Muscle of leg (tissue), 3 donors: ENCODE measurements at regions not wholly inside any gene's neighbourhood (a gene's known extent, or its start where the extent isn't known, plus 50 kb on each side); places are given as distances from the start of the nearest gene placed in this dataset.

Source experiments
- DNase-seq: peaks from one replicate; pipeline ENCODE4 v3.0.0; 2013
- H3K27ac ChIP-seq: one replicate; pipeline ENCODE4 v1.5.1; 2013; ENCODE audit warnings: mild to moderate bottlenecking, low read length, control low read depth
- H3K27me3 ChIP-seq: one replicate; pipeline ENCODE4 v1.6.1; 2013; ENCODE audit warnings: low read length; ENCODE audit not compliant: control insufficient read depth, insufficient read depth
- H3K36me3 ChIP-seq: one replicate; pipeline ENCODE4 v1.6.1; 2013; ENCODE audit warnings: low read length; ENCODE audit not compliant: control insufficient read depth, insufficient read depth
- H3K4me1 ChIP-seq: one replicate; pipeline ENCODE4 v1.6.1; 2013; ENCODE audit warnings: low read length; ENCODE audit not compliant: control insufficient read depth, insufficient read depth
- H3K4me3 ChIP-seq: one replicate; pipeline ENCODE4 v1.5.1; 2013; ENCODE audit warnings: low read length, control low read depth
- H3K9me3 ChIP-seq: replicated peaks from 2 replicates; pipeline ENCODE4 v1.6.1; 2013; ENCODE audit warnings: low read depth, low read length; ENCODE audit not compliant: control insufficient read depth
- WGBS: methylation state at CpG from one replicate; pipeline ENCODE4 v1.1.5; 2013; ENCODE audit warnings: missing lambda C conversion rate; ENCODE audit not compliant: insufficient coverage; 5-methylcytosine and 5-hydroxymethylcytosine counted together

DNA sequence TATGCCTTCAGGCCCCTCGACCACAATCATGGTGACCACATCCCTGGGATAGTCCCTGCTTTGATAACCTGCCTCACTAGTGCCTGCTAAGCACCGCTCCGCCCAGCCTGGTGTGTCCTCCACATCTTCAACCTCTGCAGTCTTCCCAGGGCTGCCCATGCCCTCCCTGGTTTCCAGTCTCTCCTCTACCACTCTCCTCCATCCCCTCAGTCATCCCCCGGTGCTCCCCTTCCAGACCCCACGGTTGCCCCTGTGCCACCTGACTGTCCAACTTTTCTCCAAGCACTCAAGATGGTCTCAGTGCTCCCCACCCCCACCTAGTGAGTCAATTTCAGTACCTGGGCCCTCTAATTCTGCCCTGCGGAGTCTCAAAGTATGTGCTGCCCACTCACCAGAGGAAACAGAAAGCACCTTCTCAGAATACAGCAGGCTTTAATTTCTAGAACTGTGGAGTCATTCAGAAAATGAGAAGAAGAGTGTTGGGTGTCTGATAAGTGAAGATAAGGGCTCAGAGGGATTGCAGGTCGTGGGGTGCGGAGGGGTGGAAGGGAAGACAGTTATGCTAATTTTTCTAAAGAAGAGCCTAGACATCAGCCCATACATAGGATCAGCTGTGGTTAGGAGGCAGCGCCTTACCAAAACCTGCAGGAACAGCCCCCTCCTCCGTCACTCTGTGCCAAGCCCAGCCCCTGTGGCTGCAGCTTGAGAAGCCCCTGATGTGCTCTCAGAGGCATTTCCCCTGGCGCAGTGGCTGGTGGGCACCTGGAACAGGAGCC, 53.6 kb upstream of the CAB39 start:
- Histone ChIP-seq H3K27ac (no peak overlapping the region), H3K4me1 (peaks cover 15% of the 10 kb centered on the region), H3K4me3 (no peak overlapping the region), H3K27me3 (no peaks in the 10 kb centered on the region), H3K9me3 (no peaks in the 10 kb centered on the region), H3K36me3 (no peaks in the 10 kb centered on the region)
- 83% methylated on average over 7 of the region's 11 CpGs for WGBS
- no peak for DNase-seq

DNA sequence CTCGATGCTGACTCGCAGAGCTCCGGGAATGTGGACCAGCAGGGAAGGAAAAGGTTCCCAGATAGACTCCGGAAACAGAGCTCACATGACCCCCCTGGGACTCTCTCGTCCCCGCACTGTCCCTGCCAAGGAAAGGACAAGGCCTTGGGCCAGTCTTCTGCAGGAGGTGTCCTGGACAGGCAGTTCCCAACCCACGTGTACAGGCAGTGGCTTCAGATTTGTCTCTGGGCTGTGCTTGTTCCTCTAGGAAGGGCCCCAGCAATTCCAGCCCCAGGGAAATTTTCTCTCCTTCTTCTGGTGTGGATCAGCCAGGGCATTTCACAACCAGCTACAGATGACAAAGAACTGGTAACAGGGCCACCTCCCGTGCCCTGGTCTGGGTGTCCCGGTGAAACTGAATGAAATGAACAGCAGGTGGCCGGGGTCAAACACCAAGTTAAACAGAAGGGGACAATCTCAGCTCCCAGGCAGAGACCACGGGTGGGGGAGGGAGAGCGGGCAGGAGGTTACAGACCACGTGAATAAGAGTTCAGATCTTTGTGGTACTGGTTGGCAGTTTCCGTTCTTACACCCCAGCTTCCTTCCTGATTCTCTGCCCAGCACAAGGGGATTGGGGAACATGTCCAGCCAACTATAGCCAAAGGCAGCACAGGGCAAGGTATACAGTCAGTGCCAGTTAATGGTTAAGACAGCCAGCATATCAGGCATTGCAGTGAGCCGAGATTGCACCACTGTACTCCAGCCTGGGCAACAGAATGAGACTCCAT, 52.2 kb upstream of the CAB39 start:
- H3K27ac ChIP-seq: no peak overlapping the region
- DNase-seq: peak; percentile 70
- H3K36me3 ChIP-seq: no peaks in the 10 kb centered on the region
- H3K9me3 ChIP-seq: no peaks in the 10 kb centered on the region
- peaks cover 24% of the 10 kb centered on the region for H3K4me1 ChIP-seq
- H3K27me3 ChIP-seq: no peaks in the 10 kb centered on the region
- H3K4me3 ChIP-seq: no peak overlapping the region
- WGBS: 62% methylated on average over 14 of the region's 15 CpGs

DNA sequence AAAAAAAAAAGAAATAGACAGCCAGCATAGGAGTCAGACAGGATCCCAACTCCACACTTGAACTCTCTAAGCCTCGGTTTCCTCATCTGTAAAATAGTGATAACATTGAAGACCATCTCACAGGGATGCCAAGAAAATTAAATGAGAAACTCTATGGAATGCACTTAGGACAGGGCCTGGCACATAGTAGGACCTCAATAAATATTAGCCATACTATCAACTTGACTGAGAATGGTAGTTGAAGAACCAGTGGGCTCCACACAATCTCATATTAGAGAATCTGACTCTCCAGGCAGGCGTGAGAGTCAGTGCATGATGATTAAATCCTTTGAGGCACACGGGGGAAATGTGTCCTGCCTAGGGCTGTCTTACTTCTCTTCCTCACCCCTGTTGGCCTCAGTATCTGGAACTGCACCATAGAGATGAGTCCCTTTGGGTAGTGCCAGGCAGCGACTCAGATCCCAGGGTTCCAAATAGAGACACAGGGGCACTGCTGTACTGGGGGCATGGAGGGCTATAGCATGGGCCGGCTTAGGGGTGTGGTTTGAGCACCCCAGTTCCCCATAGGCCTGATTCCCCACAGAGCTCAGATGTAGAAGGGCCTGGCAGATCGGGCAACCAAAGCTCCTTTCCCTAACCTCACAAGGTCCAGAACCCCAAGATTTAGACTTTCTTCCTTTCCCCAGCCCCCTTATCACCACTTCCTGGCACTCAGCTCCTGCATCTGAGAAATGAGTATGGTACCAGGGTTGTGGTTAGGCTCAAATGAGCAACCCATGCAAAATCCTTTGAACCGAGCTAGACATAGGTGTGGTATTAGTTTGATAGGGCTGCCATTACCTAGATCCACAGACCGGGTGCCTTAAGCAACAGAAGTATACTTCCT, 51.3 kb upstream of the CAB39 start:
- Histone ChIP-seq H3K27ac (no peak overlapping the region), H3K4me1 (peaks cover 24% of the 10 kb centered on the region), H3K27me3 (no peaks in the 10 kb centered on the region), H3K4me3 (no peak overlapping the region), H3K9me3 (no peaks in the 10 kb centered on the region), H3K36me3 (no peaks in the 10 kb centered on the region)
- 91% methylated on average over 3 of the region's 8 CpGs for WGBS
- DNase-seq: no peak
